Karpas-422 (cell line): ENCODE measurements at regions not wholly inside any gene's neighbourhood (a gene's known extent, or its start where the extent isn't known, plus 50 kb on each side); places are given as distances from the start of the nearest gene placed in this dataset.

Experiments used
- DNase-seq: peaks from one replicate; pipeline ENCODE4 v3.0.0-alpha.2; 2015
- H2AFZ ChIP-seq: fragments of 200-600 bp; sonication (generic); 2 replicates; pipeline ENCODE4 v1.6.1; 2014; ENCODE audit warnings: antibody characterized with exemption, low read length, mixed read lengths
- H3K27ac ChIP-seq: fragments of 200-600 bp; sonication (generic); 2 replicates; pipeline ENCODE4 v1.5.1; 2014; ENCODE audit warnings: mild to moderate bottlenecking, low read length, moderate library complexity
- H3K27me3 ChIP-seq: fragments of 200-600 bp; sonication (generic); 2 replicates; pipeline ENCODE4 v1.6.1; 2014; ENCODE audit warnings: low read length, mixed read lengths
- H3K36me3 ChIP-seq: fragments of 200-600 bp; sonication (generic); 2 replicates; pipeline ENCODE4 v1.6.1; 2014; ENCODE audit warnings: low read length, mixed read lengths; ENCODE audit not compliant: insufficient read depth
- H3K4me1 ChIP-seq: fragments of 200-600 bp; sonication (generic); 2 replicates; pipeline ENCODE4 v1.6.1; 2014; ENCODE audit warnings: mild to moderate bottlenecking, low read length, mixed read lengths
- H3K4me2 ChIP-seq: fragments of 200-600 bp; sonication (generic); 2 replicates; pipeline ENCODE4 v1.6.1; 2014; ENCODE audit warnings: low read length, low read depth, mild to moderate bottlenecking; ENCODE audit not compliant: poor library complexity, severe bottlenecking
- H3K4me3 ChIP-seq: fragments of 200-600 bp; sonication (generic); 2 replicates; pipeline ENCODE4 v1.5.1; 2014; ENCODE audit warnings: mild to moderate bottlenecking, antibody characterized with exemption, low read length, mixed read lengths
- H3K79me2 ChIP-seq: fragments of 200-600 bp; sonication (generic); 2 replicates; pipeline ENCODE4 v1.6.1; 2014; ENCODE audit warnings: mild to moderate bottlenecking, low read length, mixed read lengths
- H3K9ac ChIP-seq: fragments of 200-600 bp; sonication (generic); 2 replicates; pipeline ENCODE4 v1.6.0; 2014; ENCODE audit warnings: low read length
- H3K9me2 ChIP-seq: fragments of 200-600 bp; sonication (generic), shearing (Covaris generic); replicated peaks from 2 replicates; pipeline ENCODE4 v1.6.0; 2014; ENCODE audit warnings: mild to moderate bottlenecking, low read length, moderate library complexity; ENCODE audit not compliant: insufficient read depth
- H3K9me3 ChIP-seq: fragments of 300-700, 200-600 bp; sonication (generic); 2 replicates; pipeline ENCODE4 v1.6.1; 2014; ENCODE audit warnings: low read length, mixed read lengths
- H4K20me1 ChIP-seq: fragments of 200-600 bp; sonication (generic); 2 replicates; pipeline ENCODE4 v1.6.1; 2014; ENCODE audit warnings: mild to moderate bottlenecking, antibody characterized with exemption, low read length, low read depth; ENCODE audit not compliant: insufficient read depth

DNA sequence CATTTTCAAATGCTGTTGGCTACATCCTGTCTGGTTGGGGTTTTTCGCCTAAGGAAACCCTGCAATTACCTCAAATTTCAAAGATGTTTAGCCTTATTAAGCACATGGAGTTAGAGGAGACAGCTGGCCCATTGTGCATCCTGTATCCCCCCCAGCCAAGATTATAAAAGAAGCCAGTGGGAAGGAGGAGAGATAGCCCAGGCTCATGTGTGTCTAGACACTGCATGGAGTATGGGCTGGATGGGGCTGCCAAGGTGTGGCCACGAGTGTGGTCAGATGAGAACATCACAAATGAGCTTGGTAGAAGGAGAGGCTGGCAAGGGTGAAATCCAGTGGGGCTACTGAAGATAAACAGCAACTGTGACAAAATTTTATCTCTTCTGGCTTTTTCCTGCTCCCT lies 270.0 kb upstream of the TBC1D5 start:
- H2AFZ ChIP-seq = no peak overlapping the region
- no peaks in the 10 kb centered on the region for H3K9me2 ChIP-seq

DNA sequence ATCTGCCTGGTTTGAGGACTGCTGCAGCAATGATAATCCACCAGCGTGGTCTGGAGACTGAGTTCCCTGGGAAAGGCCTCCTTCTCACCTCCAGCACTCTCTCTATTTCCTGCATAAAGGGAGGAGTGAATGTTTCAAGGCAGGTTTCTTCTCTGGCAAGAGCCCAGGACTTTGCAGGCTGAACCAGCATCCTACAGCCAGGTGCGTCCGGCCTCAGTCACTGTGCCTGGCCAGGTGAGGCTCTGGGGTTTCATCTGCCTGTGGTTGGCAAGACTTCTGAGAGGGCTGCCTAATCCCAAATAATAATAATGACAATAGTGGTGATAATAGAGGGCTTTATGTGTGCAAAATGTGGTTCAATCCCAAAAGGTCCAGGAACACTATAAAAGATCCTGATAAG lies 269.0 kb upstream of the TBC1D5 start:
- no peaks in the 10 kb centered on the region for H3K79me2 ChIP-seq
- H3K4me3 ChIP-seq = no peak overlapping the region
- no peaks in the 10 kb centered on the region for H3K27me3 ChIP-seq
- no peaks in the 10 kb centered on the region for H3K9me3 ChIP-seq
- no peak overlapping the region for H3K27ac ChIP-seq
- H4K20me1 ChIP-seq = no peaks in the 10 kb centered on the region
- no peak for DNase-seq
- H3K36me3 ChIP-seq = no peaks in the 10 kb centered on the region
- H3K9me2 ChIP-seq = no peaks in the 10 kb centered on the region
- H2AFZ ChIP-seq = no peak overlapping the region
- H3K4me2 ChIP-seq = no peak overlapping the region
- H3K4me1 ChIP-seq = no peaks in the 10 kb centered on the region
- no peak overlapping the region for H3K9ac ChIP-seq

More for the DNA sequence above, 270.0 kb upstream of the TBC1D5 start:
- Histone ChIP-seq H3K4me1 (no peaks in the 10 kb centered on the region), H3K27ac (no peak overlapping the region), H3K9ac (no peak overlapping the region), H3K27me3 (no peaks in the 10 kb centered on the region), H4K20me1 (no peaks in the 10 kb centered on the region), H3K79me2 (no peaks in the 10 kb centered on the region), H3K4me3 (no peak overlapping the region), H3K36me3 (no peaks in the 10 kb centered on the region), H3K9me3 (no peaks in the 10 kb centered on the region), H3K4me2 (no peak overlapping the region)
- DNase-seq = no peak

DNA sequence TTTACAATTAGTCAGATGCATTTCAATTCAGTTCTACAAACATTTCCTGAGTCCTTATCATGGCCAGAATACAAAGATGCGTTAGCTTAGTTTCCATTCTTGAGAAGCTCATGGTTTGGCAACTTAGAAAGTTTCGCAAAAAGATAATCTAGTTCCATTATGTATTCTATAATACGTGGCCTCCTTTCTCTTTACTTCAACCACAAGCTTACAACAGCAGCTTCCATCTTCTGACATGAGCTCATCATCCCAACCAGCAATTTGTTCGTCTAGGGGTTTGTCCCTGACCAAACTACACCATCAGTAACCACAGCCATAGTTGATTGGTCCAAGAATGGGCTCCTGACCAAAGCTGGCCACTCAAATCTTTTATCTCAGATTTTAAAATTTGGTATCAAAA lies 267.6 kb upstream of the TBC1D5 start:
- no peak overlapping the region for H2AFZ ChIP-seq
- no peak overlapping the region for H3K27ac ChIP-seq
- H3K9ac ChIP-seq = no peak overlapping the region
- H4K20me1 ChIP-seq = no peaks in the 10 kb centered on the region
- H3K4me2 ChIP-seq = no peak overlapping the region
- H3K9me3 ChIP-seq = no peaks in the 10 kb centered on the region
- H3K36me3 ChIP-seq = no peaks in the 10 kb centered on the region
- DNase-seq = no peak
- no peaks in the 10 kb centered on the region for H3K4me1 ChIP-seq
- no peaks in the 10 kb centered on the region for H3K9me2 ChIP-seq
- H3K27me3 ChIP-seq = no peaks in the 10 kb centered on the region
- no peak overlapping the region for H3K4me3 ChIP-seq
- H3K79me2 ChIP-seq = no peaks in the 10 kb centered on the region

DNA sequence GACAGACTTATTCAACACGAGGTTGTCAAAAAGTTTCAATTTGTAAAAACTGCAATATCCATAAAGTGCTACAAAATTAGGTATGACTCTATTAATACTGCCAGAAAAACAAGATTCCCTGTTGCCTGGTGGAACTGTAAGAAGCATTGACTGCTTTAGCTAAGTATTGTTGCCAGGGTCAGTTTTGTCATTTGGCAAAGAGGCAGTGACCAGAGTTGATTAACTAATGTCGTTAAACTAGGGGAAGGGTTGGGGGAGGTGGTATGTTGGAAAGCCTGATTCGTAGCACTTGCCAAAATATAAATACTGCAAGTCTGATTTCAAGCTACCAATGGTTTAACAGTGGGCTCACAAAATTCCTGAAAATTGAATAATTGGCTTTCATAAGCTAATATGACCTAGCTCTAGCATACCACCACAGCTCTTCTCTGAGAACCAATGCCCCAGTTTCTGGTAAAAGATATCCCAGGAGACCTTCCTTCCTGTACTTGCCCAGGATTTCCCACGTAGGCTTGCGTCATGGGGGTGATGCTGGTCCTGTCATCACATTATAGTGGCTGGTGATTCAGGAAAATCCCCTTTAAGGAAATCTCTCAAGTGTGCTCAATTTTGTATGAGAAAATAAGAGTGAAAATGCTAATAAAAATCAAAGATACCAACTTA lies 266.4 kb upstream of the TBC1D5 start:
- H4K20me1 ChIP-seq = no peaks in the 10 kb centered on the region
- no peaks in the 10 kb centered on the region for H3K4me1 ChIP-seq
- H3K36me3 ChIP-seq = no peaks in the 10 kb centered on the region
- no peak for DNase-seq
- no peak overlapping the region for H2AFZ ChIP-seq
- no peaks in the 10 kb centered on the region for H3K79me2 ChIP-seq
- no peaks in the 10 kb centered on the region for H3K9me3 ChIP-seq
- no peaks in the 10 kb centered on the region for H3K27me3 ChIP-seq
- no peak overlapping the region for H3K4me2 ChIP-seq
- H3K9me2 ChIP-seq = no peaks in the 10 kb centered on the region
- no peak overlapping the region for H3K4me3 ChIP-seq
- no peak overlapping the region for H3K27ac ChIP-seq
- no peak overlapping the region for H3K9ac ChIP-seq

DNA sequence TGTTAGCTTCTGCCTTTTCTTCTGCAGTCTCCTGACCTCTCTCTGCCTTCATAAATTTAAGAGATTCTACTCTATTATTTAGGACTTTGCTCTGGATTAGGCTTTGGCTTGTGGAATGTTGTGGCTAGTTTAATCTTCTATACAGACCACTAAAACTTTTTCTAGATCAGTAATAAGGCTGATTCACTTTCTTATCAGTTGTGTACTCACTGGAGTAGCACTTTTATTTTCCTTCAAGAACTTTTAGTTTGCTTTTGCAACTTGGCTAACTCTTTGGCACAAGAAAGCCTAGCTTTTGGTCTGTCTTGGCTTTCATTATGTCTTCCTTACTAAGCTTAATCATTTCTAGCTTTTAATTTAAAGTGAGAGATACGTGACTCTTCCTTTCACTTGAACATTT lies 265.5 kb upstream of the TBC1D5 start:
- Histone ChIP-seq H3K27me3 (no peaks in the 10 kb centered on the region), H4K20me1 (no peaks in the 10 kb centered on the region), H3K4me1 (no peaks in the 10 kb centered on the region), H3K9me3 (no peaks in the 10 kb centered on the region), H3K9me2 (no peaks in the 10 kb centered on the region), H3K27ac (no peak overlapping the region), H3K4me3 (no peak overlapping the region), H3K79me2 (no peaks in the 10 kb centered on the region), H3K4me2 (no peak overlapping the region), H2AFZ (no peak overlapping the region), H3K9ac (no peak overlapping the region), H3K36me3 (no peaks in the 10 kb centered on the region)
- DNase-seq = no peak

DNA sequence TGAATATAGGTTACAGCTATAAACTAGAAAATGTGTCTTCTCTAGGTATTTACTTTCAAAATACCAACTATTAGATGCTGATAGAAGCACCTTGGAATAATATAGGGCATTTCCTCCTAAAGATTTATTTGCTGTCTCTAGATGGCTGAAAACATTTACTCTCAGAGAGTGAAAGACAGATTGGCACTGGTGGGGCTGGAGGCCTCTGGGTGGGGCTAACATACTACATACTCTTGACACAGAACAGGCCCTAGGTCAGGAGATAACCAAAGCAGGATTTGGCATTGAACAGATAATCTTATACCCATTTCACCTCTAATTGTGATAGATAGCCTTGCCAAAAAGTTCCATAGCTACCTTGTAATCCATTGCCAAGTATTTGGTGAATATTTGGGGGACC lies 253.3 kb upstream of the TBC1D5 start:
- Histone ChIP-seq H4K20me1 (no peaks in the 10 kb centered on the region), H3K27me3 (no peaks in the 10 kb centered on the region), H3K9me3 (no peaks in the 10 kb centered on the region), H3K4me3 (no peak overlapping the region), H2AFZ (no peak overlapping the region), H3K4me2 (no peak overlapping the region), H3K4me1 (no peaks in the 10 kb centered on the region), H3K79me2 (no peaks in the 10 kb centered on the region), H3K27ac (no peak overlapping the region), H3K36me3 (no peaks in the 10 kb centered on the region), H3K9me2 (no peaks in the 10 kb centered on the region), H3K9ac (no peak overlapping the region)
- DNase-seq = no peak

DNA sequence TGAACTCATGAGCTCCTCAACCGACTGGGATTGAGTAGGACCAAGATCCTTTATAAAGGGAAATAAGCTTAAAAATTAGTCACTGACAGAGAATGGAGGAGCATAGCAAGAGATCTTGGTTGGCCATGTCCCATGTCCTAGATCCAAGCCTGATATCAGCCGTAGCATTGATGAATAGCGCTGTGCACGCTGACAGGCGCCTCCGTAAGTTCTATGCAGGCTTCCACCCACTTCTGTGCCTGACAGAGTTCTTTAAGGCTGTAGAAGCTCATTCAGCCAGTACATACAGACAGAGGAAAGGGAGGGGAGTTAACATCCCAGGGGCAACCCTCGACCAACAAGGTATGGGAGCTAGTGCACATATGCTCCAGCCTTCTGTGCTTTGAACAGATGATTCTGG lies 251.7 kb upstream of the TBC1D5 start:
- H3K36me3 ChIP-seq = no peaks in the 10 kb centered on the region
- H3K4me1 ChIP-seq = no peaks in the 10 kb centered on the region
- H3K9ac ChIP-seq = no peak overlapping the region
- no peaks in the 10 kb centered on the region for H3K9me2 ChIP-seq
- DNase-seq = no peak
- no peaks in the 10 kb centered on the region for H4K20me1 ChIP-seq
- H3K27me3 ChIP-seq = no peaks in the 10 kb centered on the region
- H3K4me2 ChIP-seq = no peak overlapping the region
- H3K9me3 ChIP-seq = no peaks in the 10 kb centered on the region
- no peak overlapping the region for H3K4me3 ChIP-seq
- no peaks in the 10 kb centered on the region for H3K79me2 ChIP-seq
- no peak overlapping the region for H3K27ac ChIP-seq
- no peak overlapping the region for H2AFZ ChIP-seq

DNA sequence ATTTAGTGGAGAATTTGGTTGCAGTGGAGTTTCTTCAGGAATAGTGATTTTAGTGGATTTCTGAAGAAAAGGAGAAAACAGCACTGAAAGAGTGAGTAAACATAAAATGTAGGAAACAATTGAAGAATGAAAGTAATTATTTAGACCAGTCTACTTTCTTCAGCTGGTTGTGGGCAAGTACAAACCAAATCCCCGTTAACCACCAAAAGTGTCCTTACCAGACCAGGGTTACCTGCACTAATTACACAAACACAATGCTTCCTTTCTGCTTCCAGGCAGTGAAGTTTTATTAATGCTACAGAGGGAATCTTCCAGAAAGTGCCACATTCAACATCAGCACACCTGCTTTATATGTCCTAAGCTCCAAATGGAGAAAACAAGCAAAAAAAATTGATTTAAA lies 248.0 kb upstream of the TBC1D5 start:
- DNase-seq = no peak
- no peaks in the 10 kb centered on the region for H3K36me3 ChIP-seq
- H3K9me2 ChIP-seq = no peaks in the 10 kb centered on the region
- H2AFZ ChIP-seq = no peak overlapping the region
- H3K9ac ChIP-seq = no peak overlapping the region
- no peaks in the 10 kb centered on the region for H3K79me2 ChIP-seq
- no peaks in the 10 kb centered on the region for H3K27me3 ChIP-seq
- no peak overlapping the region for H3K27ac ChIP-seq
- no peaks in the 10 kb centered on the region for H4K20me1 ChIP-seq
- H3K4me3 ChIP-seq = no peak overlapping the region
- H3K4me2 ChIP-seq = no peak overlapping the region
- H3K9me3 ChIP-seq = no peaks in the 10 kb centered on the region
- no peaks in the 10 kb centered on the region for H3K4me1 ChIP-seq
